IMR-90 (cell line): ENCODE measurements at regions not wholly inside any gene's neighbourhood (a gene's known extent, or its start where the extent isn't known, plus 50 kb on each side); places are given as distances from the start of the nearest gene placed in this dataset.

Experiments
- ATAC-seq: fragments of 200-7000 bp; cut with Tn5 transposase; 2 replicates; pipeline ENCODE4 v1.9.1; 2020; ENCODE audit warnings: low read depth, mild to moderate bottlenecking, moderate library complexity
- BruUV-seq: library from RNA; stranded (reverse); fragments of 400-500 nt; replicated peaks from 2 replicates; lab custom pipeline; 2021; lab: Mats Ljungman, UMichigan
- CTCF ChIA-PET: fragments of 300-600 bp; formaldehyde crosslinking; extraction: SDS; loops from one replicate; lab custom pipeline; 2021; ENCODE audit warnings: antibody characterized with exemption; lab: Yijun Ruan, JAX
- POLR2A ChIA-PET: fragments of 300-600 bp; sonication (Branson Sonifier 250); formaldehyde crosslinking; loops from one replicate; lab custom pipeline; 2022; ENCODE audit warnings: antibody characterized with exemption; ENCODE audit not compliant: unreplicated experiment; lab: Charles Lee
- DNase-seq: peaks from one replicate; pipeline ENCODE4 v3.0.0; 2013
- H2AFZ ChIP-seq: replicated peaks from 2 replicates; pipeline ENCODE3; 2013; ENCODE audit warnings: low read length, mild to moderate bottlenecking; ENCODE audit not compliant: poor library complexity
- H2AK5ac ChIP-seq: 2 replicates; pipeline ENCODE4 v1.6.1; 2013; ENCODE audit warnings: low read depth, low read length, inconsistent platforms
- H2AK9ac ChIP-seq: replicated peaks from 2 replicates; pipeline ENCODE3; 2013; ENCODE audit warnings: mild to moderate bottlenecking, low read depth, low read length, moderate library complexity; ENCODE audit not compliant: poor library complexity
- H2BK120ac ChIP-seq: 2 replicates; pipeline ENCODE4 v1.6.1; 2013; ENCODE audit warnings: low read depth, low read length, inconsistent platforms
- H2BK15ac ChIP-seq: 3 replicates; pipeline ENCODE4 v1.6.1; 2013; ENCODE audit warnings: low read depth, low read length, inconsistent platforms
- H2BK20ac ChIP-seq: 2 replicates; pipeline ENCODE4 v1.6.1; 2013; ENCODE audit warnings: low read depth, mild to moderate bottlenecking, inconsistent platforms, low read length, moderate library complexity
- H2BK5ac ChIP-seq: 2 replicates; pipeline ENCODE4 v1.6.1; 2013; ENCODE audit warnings: mild to moderate bottlenecking, low read depth, low read length, inconsistent platforms; ENCODE audit not compliant: poor library complexity, severe bottlenecking
- H3K14ac ChIP-seq: replicated peaks from 2 replicates; pipeline ENCODE4 v1.6.1; 2013; ENCODE audit warnings: low read depth, low read length, inconsistent platforms
- H3K18ac ChIP-seq: 2 replicates; pipeline ENCODE4 v1.6.1; 2013; ENCODE audit warnings: low read depth, low read length, control low read depth
- H3K23ac ChIP-seq: 2 replicates; pipeline ENCODE4 v1.6.1; 2013; ENCODE audit warnings: low read depth, low read length, inconsistent platforms
- H3K27ac ChIP-seq: 2 replicates; pipeline ENCODE4 v1.5.1; 2013; ENCODE audit warnings: mild to moderate bottlenecking, control low read depth, low read length; ENCODE audit not compliant: insufficient read depth
- H3K27me3 ChIP-seq: 2 replicates; pipeline ENCODE4 v1.6.1; 2013; ENCODE audit warnings: low read length; ENCODE audit not compliant: control insufficient read depth, insufficient read depth
- H3K36me3 ChIP-seq: 2 replicates; pipeline ENCODE4 v1.6.1; 2013; ENCODE audit warnings: low read length, mixed read lengths; ENCODE audit not compliant: control insufficient read depth, insufficient read depth
- H3K4ac ChIP-seq: 2 replicates; pipeline ENCODE4 v1.6.1; 2013; ENCODE audit warnings: low read depth, low read length, inconsistent platforms
- H3K4me1 ChIP-seq: 2 replicates; pipeline ENCODE4 v1.6.1; 2013; ENCODE audit warnings: low read length, mixed read lengths; ENCODE audit not compliant: control insufficient read depth, insufficient read depth
- H3K4me2 ChIP-seq: 2 replicates; pipeline ENCODE4 v1.6.1; 2013; ENCODE audit warnings: low read depth, mild to moderate bottlenecking, control low read depth, low read length, moderate library complexity
- H3K4me3 ChIP-seq: 2 replicates; pipeline ENCODE4 v1.5.1; 2013; ENCODE audit warnings: low read depth, mild to moderate bottlenecking, control low read depth, low read length, moderate library complexity; ENCODE audit not compliant: insufficient read depth
- H3K56ac ChIP-seq: 2 replicates; pipeline ENCODE4 v1.6.1; 2013; ENCODE audit warnings: low read length, inconsistent platforms; ENCODE audit not compliant: insufficient read depth; ENCODE audit errors: extremely low read depth
- H3K79me1 ChIP-seq, 2 experiments: 2 replicates each; pipeline ENCODE4 v1.6.1; 2013; ENCODE audit warnings: low read length in 2 of 2, inconsistent platforms in 1 of 2, low read depth in 1 of 2
- H3K9ac ChIP-seq: 2 replicates; pipeline ENCODE4 v1.6.1; 2013; ENCODE audit warnings: low read depth, low read length, control low read depth
- H3K9me1 ChIP-seq: 2 replicates; pipeline ENCODE4 v1.6.1; 2013; ENCODE audit warnings: low read length, inconsistent platforms; ENCODE audit not compliant: insufficient read depth
- H3K9me3 ChIP-seq: 2 replicates; pipeline ENCODE4 v1.6.1; 2013; ENCODE audit warnings: low read length; ENCODE audit not compliant: control insufficient read depth, insufficient read depth
- H4K20me1 ChIP-seq: 2 replicates; pipeline ENCODE4 v1.6.1; 2013; ENCODE audit warnings: low read length, inconsistent platforms; ENCODE audit not compliant: insufficient read depth
- H4K5ac ChIP-seq: 2 replicates; pipeline ENCODE4 v1.6.1; 2013; ENCODE audit warnings: mild to moderate bottlenecking, low read depth, low read length, control low read depth
- H4K8ac ChIP-seq, 2 experiments: 2 replicates each; pipeline ENCODE4 v1.6.1; 2013; ENCODE audit warnings: low read depth in 2 of 2, low read length in 2 of 2, control low read depth in 1 of 2, inconsistent platforms in 1 of 2
- H4K91ac ChIP-seq: 2 replicates; pipeline ENCODE4 v1.6.1; 2013; ENCODE audit warnings: low read depth, low read length, inconsistent platforms; ENCODE audit not compliant: insufficient read depth
- BHLHE40 ChIP-seq: fragments of 150-350 bp; IDR thresholded peaks from 2 replicates; pipeline ENCODE4 v1.6.1; 2016; ENCODE audit warnings: mild to moderate bottlenecking, low read depth, low read length
- CEBPB ChIP-seq: IDR thresholded peaks from 2 replicates; pipeline ENCODE4 v1.6.1; 2012; ENCODE audit warnings: low read depth, low read length, improper control_type of control experiment
- CHD1 ChIP-seq: IDR thresholded peaks from 2 replicates; pipeline ENCODE4 v1.6.1; 2012; ENCODE audit warnings: low read depth, low read length, improper control_type of control experiment
- FOS ChIP-seq: fragments of 150-350 bp; IDR thresholded peaks from 2 replicates; pipeline ENCODE4 v1.6.1; 2016; ENCODE audit warnings: low read depth, low read length
- MAFK ChIP-seq: IDR thresholded peaks from 2 replicates; pipeline ENCODE4 v1.6.1; 2012; ENCODE audit warnings: low read depth, low read length, improper control_type of control experiment
- MAZ ChIP-seq: IDR thresholded peaks from 2 replicates; pipeline ENCODE4 v1.6.1; 2012; ENCODE audit warnings: low read depth, mild to moderate bottlenecking, low read length, improper control_type of control experiment, moderate library complexity, borderline replicate concordance
- MXI1 ChIP-seq: IDR thresholded peaks from 2 replicates; pipeline ENCODE4 v1.6.1; 2012; ENCODE audit warnings: low read depth, mild to moderate bottlenecking, low read length, moderate library complexity, borderline replicate concordance
- NFE2L2 ChIP-seq: fragments of 150-350 bp; IDR thresholded peaks from 2 replicates; pipeline ENCODE4 v1.6.1; 2016; ENCODE audit warnings: low read depth, mild to moderate bottlenecking, low read length
- POLR2A ChIP-seq: IDR thresholded peaks from 2 replicates; pipeline ENCODE4 v1.6.1; 2012; ENCODE audit warnings: mild to moderate bottlenecking, low read depth, low read length
- RAD21 ChIP-seq: IDR thresholded peaks from 2 replicates; pipeline ENCODE4 v1.6.1; 2012; ENCODE audit warnings: low read length, improper control_type of control experiment
- RCOR1 ChIP-seq: IDR thresholded peaks from 2 replicates; pipeline ENCODE4 v1.6.1; 2012; ENCODE audit warnings: mild to moderate bottlenecking, low read length, improper control_type of control experiment; ENCODE audit not compliant: insufficient replicate concordance
- SMC3 ChIP-seq: fragments of 150-350 bp; IDR thresholded peaks from 2 replicates; pipeline ENCODE4 v1.6.1; 2016; ENCODE audit warnings: low read depth, mild to moderate bottlenecking, antibody characterized with exemption, low read length, moderate library complexity
- WGBS, 2 experiments: methylation state at CpG; one replicate each; pipeline versions ENCODE4 v1.1.5 to v1.1.7; 2013; ENCODE audit warnings: missing lambda C conversion rate in 2 of 2; ENCODE audit not compliant: insufficient read length in 1 of 2; ENCODE audit errors: extremely low coverage in 2 of 2; 5-methylcytosine and 5-hydroxymethylcytosine counted together
- dilution Hi-C: fragments of 300-500 bp; cut with HindIII; formaldehyde crosslinking; loops from one replicate; pipeline ENCODE4 v1.14.3; 2018; ENCODE audit warnings: low sequenced_read_pairs; ENCODE audit not compliant: unreplicated experiment
- in situ Hi-C: fragments of 300-500 bp; cut with MboI; formaldehyde crosslinking; loops from 3 replicates; pipeline ENCODE4 v1.14.3; 2019; ENCODE audit warnings: low sequenced_read_pairs, inconsistent platforms, mixed read lengths
- intact Hi-C: fragments of 100-400 bp; cut with micrococcal nuclease; formaldehyde crosslinking; loops from 2 replicates; pipeline ENCODE4 v1.10.0; 2022
- TF ChIP-seq, protein P1 (sequence below): fragments of 150-350 bp; IDR thresholded peaks from 2 replicates; pipeline ENCODE4 v1.6.1; 2016; ENCODE audit warnings: low read depth, mild to moderate bottlenecking, low read length, moderate library complexity, borderline replicate concordance
- TF ChIP-seq, protein P2 (sequence below): conservative IDR thresholded peaks from 2 replicates; pipeline ENCODE4 v1.5.1; 2012; ENCODE audit warnings: mild to moderate bottlenecking, low read depth, low read length, improper control_type of control experiment
- TF ChIP-seq, protein P3 (sequence below): fragments of 150-350 bp; IDR thresholded peaks from 2 replicates; pipeline ENCODE4 v1.6.1; 2017; ENCODE audit warnings: mild to moderate bottlenecking, antibody characterized with exemption, low read length, low read depth

DNA sequence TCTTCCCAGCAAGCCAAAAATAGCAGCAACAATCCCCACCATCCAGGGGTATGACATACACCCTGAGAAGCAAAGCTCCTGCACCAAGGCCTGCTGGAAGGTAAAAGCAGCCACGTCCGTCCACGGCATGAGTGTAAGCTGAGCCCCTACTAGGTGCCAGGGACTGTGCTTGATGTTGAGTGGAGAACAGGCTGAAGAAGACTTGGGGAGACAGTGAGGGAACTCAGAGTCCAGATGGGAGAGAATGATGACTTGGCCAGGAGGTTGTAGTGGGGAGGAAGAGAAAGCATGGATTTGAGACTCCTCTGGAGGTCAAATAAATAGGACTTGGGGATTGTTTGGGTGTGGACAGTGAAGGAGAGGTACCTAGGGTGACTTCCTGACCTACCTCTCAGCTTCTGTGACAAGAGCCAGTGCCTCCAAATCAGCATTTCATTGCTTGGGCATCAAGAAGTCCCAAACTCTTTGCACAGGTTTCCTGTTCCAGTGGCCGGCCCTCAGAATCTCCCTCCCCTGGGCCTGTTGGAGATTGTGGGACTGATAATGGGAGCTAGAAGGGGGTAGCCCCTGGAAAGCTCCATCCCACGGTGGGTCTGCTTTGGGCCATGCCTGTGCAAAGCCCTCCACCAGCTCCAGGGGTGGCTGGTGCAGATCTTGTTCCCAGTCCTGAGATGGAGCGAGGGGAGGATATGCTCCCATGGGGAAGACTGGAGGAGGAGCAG, 58.3 kb upstream of the ADAMTS2 start:
- Histone ChIP-seq H3K9ac (no peak overlapping the region), H2AK9ac (no peak overlapping the region), H2BK5ac (no peak overlapping the region), H3K4me3 (no peak overlapping the region), H3K14ac (no peak overlapping the region), H2AFZ (no peak overlapping the region), H3K9me3 (peaks cover 10% of the 10 kb centered on the region), H2AK5ac (no peak overlapping the region), H3K9me1 (no peaks in the 10 kb centered on the region), H2BK20ac (no peak overlapping the region), H3K4me2 (no peak overlapping the region), H3K79me1 (no peaks in the 10 kb centered on the region), H3K4ac (no peak overlapping the region), H3K18ac (no peak overlapping the region), H3K23ac (no peak overlapping the region), H3K4me1 (no peaks in the 10 kb centered on the region; the same call in 1 of the 2 replicates), H2BK15ac (no peak overlapping the region), H4K8ac (no peak overlapping the region), H4K20me1 (no peaks in the 10 kb centered on the region), H4K91ac (no peak overlapping the region), H3K27me3 (no peaks in the 10 kb centered on the region), H3K36me3 (no peaks in the 10 kb centered on the region), H4K5ac (no peak overlapping the region), H3K56ac (no peak overlapping the region), H2BK120ac (no peak overlapping the region), H3K27ac (no peak overlapping the region)
- no peak for ATAC-seq
- 72% methylated on average over 3 of the region's 6 CpGs; no CpG with 5 or more reads in 1 of the 2 experiments for WGBS, 2 experiments
- intact Hi-C loops = loop anchor here (1.0 kb wide), 1 partner anchor 58 kb away; the partner anchor contains the start of gene ADAMTS2
- dilution Hi-C loops = no loop called here
- CTCF ChIA-PET = interaction anchor here (0.6 to 3.1 kb wide), 6 partner anchors 8 to 237 kb away, joined by 3 to 14 read pairs (median 6); no protein-coding TSS in a partner anchor
- in situ Hi-C loops = loop anchor here (10.0 kb wide), 1 partner anchor 239 kb away; no protein-coding TSS in a partner anchor
- BruUV-seq = no TSS peak
- POLR2A ChIA-PET = no interaction called here
- DNase-seq = no peak
- TF ChIP-seq, protein P1, sequence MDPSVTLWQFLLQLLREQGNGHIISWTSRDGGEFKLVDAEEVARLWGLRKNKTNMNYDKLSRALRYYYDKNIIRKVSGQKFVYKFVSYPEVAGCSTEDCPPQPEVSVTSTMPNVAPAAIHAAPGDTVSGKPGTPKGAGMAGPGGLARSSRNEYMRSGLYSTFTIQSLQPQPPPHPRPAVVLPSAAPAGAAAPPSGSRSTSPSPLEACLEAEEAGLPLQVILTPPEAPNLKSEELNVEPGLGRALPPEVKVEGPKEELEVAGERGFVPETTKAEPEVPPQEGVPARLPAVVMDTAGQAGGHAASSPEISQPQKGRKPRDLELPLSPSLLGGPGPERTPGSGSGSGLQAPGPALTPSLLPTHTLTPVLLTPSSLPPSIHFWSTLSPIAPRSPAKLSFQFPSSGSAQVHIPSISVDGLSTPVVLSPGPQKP = no peak
- TF ChIP-seq CHD1 (no peak), FOS (no peak), SMC3 (no peak), NFE2L2 (no peak), RAD21 (no peak), MAFK (no peak), CEBPB (no peak), BHLHE40 (no peak), MXI1 (no peak), POLR2A (no peak), MAZ (no peak), RCOR1 (no peak)
- TF ChIP-seq, protein P2, sequence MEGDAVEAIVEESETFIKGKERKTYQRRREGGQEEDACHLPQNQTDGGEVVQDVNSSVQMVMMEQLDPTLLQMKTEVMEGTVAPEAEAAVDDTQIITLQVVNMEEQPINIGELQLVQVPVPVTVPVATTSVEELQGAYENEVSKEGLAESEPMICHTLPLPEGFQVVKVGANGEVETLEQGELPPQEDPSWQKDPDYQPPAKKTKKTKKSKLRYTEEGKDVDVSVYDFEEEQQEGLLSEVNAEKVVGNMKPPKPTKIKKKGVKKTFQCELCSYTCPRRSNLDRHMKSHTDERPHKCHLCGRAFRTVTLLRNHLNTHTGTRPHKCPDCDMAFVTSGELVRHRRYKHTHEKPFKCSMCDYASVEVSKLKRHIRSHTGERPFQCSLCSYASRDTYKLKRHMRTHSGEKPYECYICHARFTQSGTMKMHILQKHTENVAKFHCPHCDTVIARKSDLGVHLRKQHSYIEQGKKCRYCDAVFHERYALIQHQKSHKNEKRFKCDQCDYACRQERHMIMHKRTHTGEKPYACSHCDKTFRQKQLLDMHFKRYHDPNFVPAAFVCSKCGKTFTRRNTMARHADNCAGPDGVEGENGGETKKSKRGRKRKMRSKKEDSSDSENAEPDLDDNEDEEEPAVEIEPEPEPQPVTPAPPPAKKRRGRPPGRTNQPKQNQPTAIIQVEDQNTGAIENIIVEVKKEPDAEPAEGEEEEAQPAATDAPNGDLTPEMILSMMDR = no peak
- TF ChIP-seq, protein P3, sequence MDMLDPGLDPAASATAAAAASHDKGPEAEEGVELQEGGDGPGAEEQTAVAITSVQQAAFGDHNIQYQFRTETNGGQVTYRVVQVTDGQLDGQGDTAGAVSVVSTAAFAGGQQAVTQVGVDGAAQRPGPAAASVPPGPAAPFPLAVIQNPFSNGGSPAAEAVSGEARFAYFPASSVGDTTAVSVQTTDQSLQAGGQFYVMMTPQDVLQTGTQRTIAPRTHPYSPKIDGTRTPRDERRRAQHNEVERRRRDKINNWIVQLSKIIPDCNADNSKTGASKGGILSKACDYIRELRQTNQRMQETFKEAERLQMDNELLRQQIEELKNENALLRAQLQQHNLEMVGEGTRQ = no peak
